Ishikawa (cell line): ENCODE measurements at regions not wholly inside any gene's neighbourhood (a gene's known extent, or its start where the extent isn't known, plus 50 kb on each side); places are given as distances from the start of the nearest gene placed in this dataset.

Experiments used
- CEBPB ChIP-seq: IDR thresholded peaks from 2 replicates; pipeline ENCODE4 v1.6.1; 2012
- CREB1 ChIP-seq: IDR thresholded peaks from 2 replicates; pipeline ENCODE4 v1.6.1; 2012; ENCODE audit warnings: low read depth
- EGR1 ChIP-seq: IDR thresholded peaks from 2 replicates; pipeline ENCODE4 v1.6.1; 2012
- EP300 ChIP-seq: IDR thresholded peaks from 2 replicates; pipeline ENCODE4 v1.6.1; 2012; ENCODE audit warnings: borderline replicate concordance
- FOXM1 ChIP-seq: IDR thresholded peaks from 2 replicates; pipeline ENCODE4 v1.6.1; 2012; ENCODE audit warnings: low read depth, borderline replicate concordance
- MAX ChIP-seq: IDR thresholded peaks from 2 replicates; pipeline ENCODE4 v1.6.1; 2012
- NFIC ChIP-seq: IDR thresholded peaks from 2 replicates; pipeline ENCODE4 v1.6.1; 2012
- RAD21 ChIP-seq: IDR thresholded peaks from 2 replicates; pipeline ENCODE4 v1.6.1; 2012; ENCODE audit warnings: low read depth
- REST ChIP-seq: IDR thresholded peaks from 2 replicates; pipeline ENCODE4 v1.6.1; 2012; ENCODE audit warnings: low read depth, mild to moderate bottlenecking
- TAF1 ChIP-seq: IDR thresholded peaks from 2 replicates; pipeline ENCODE4 v1.6.1; 2012; ENCODE audit warnings: low read depth, mild to moderate bottlenecking
- TCF12 ChIP-seq: IDR thresholded peaks from 2 replicates; pipeline ENCODE4 v1.6.1; 2012; ENCODE audit warnings: low read depth
- TEAD4 ChIP-seq: IDR thresholded peaks from 2 replicates; pipeline ENCODE4 v1.6.1; 2012
- USF1 ChIP-seq: IDR thresholded peaks from 2 replicates; pipeline ENCODE4 v1.6.1; 2012
- YY1 ChIP-seq: IDR thresholded peaks from 2 replicates; pipeline ENCODE4 v1.6.1; 2012; ENCODE audit warnings: low read depth
- ZBTB7A ChIP-seq: IDR thresholded peaks from 2 replicates; pipeline ENCODE4 v1.6.1; 2012; ENCODE audit warnings: low read depth

- no peak for TF ChIP-seq ZBTB7A
- no peak for TF ChIP-seq TEAD4
- TF ChIP-seq CEBPB = no peak
- TF ChIP-seq FOXM1 = no peak
- no peak for TF ChIP-seq EGR1
- no peak for TF ChIP-seq REST
- no peak for TF ChIP-seq TCF12
- TF ChIP-seq RAD21 = no peak
- no peak for TF ChIP-seq TAF1
- TF ChIP-seq EP300 = no peak
- TF ChIP-seq CREB1 = no peak
Observed at GRCh38 chr18:56109757-56110156, 521.8 kb upstream of the TCF4 start.

- TF ChIP-seq TAF1 = no peak
- no peak for TF ChIP-seq TEAD4
- no peak for TF ChIP-seq USF1
- TF ChIP-seq CEBPB = no peak
- no peak for TF ChIP-seq TCF12
- TF ChIP-seq FOXM1 = no peak
- no peak for TF ChIP-seq REST
- TF ChIP-seq MAX = no peak
- TF ChIP-seq NFIC = no peak
- TF ChIP-seq EGR1 = no peak
- TF ChIP-seq CREB1 = no peak
- no peak for TF ChIP-seq ZBTB7A
- no peak for TF ChIP-seq RAD21
- no peak for TF ChIP-seq YY1
- no peak for TF ChIP-seq EP300
Observed at GRCh38 chr18:56108478-56109367, 520.7 kb upstream of the TCF4 start.

GRCh38 chr18:56107821-56108477 is 520.0 kb upstream of the TCF4 start:
- TF ChIP-seq CREB1 (no peak), RAD21 (no peak), USF1 (no peak), TEAD4 (no peak), NFIC (no peak), TCF12 (no peak), EP300 (no peak), CEBPB (no peak), TAF1 (no peak), MAX (no peak), FOXM1 (no peak), ZBTB7A (no peak), YY1 (no peak), REST (no peak), EGR1 (no peak)

- no peak for TF ChIP-seq NFIC
- TF ChIP-seq USF1 = no peak
- no peak for TF ChIP-seq REST
- no peak for TF ChIP-seq MAX
- no peak for TF ChIP-seq TAF1
- TF ChIP-seq CREB1 = no peak
- TF ChIP-seq TCF12 = no peak
- no peak for TF ChIP-seq EGR1
- no peak for TF ChIP-seq RAD21
- TF ChIP-seq YY1 = no peak
Observed at GRCh38 chr18:56100090-56100722, 512.2 kb upstream of the TCF4 start.
